Gastroesophageal sphincter (tissue), 4 donors: ENCODE measurements at regions not wholly inside any gene's neighbourhood (a gene's known extent, or its start where the extent isn't known, plus 50 kb on each side); places are given as distances from the start of the nearest gene placed in this dataset.

Experiments
- ATAC-seq: fragments of 150-250 bp; one replicate; pipeline ENCODE4 v1.9.1; 2016; ENCODE audit warnings: mild to moderate bottlenecking, moderate library complexity
- H3K27ac ChIP-seq, 4 donors: fragments of 200-600 bp; sonication (generic) in 3 of 4; 1 replicate in 3 of 4; 2 replicates in 1 of 4; pipeline ENCODE4 v1.5.1; 2016 to 2019
- H3K27me3 ChIP-seq: fragments of 200-600 bp; sonication (generic); one replicate; pipeline ENCODE4 v1.5.1; 2019
- H3K36me3 ChIP-seq, 2 donors: fragments of 200-600 bp; sonication (generic); one replicate each; pipeline ENCODE4 v1.5.1; 2019; ENCODE audit warnings: control low read depth in 1 of 2
- H3K4me1 ChIP-seq, 3 donors: fragments of 200-600 bp; sonication (generic); 1 replicate in 2 of 3; 2 replicates in 1 of 3; pipeline ENCODE4 v1.5.1; 2016 to 2019; ENCODE audit warnings: control low read depth in 2 of 3
- H3K4me3 ChIP-seq, 2 donors: fragments of 200-600 bp; sonication (generic); one replicate each; pipeline ENCODE4 v1.5.1; 2019; ENCODE audit warnings: mild to moderate bottlenecking in 1 of 2, moderate library complexity in 1 of 2
- H3K9me3 ChIP-seq, 3 donors: fragments of 200-600 bp; sonication (generic); one replicate each; pipeline ENCODE4 v1.5.1; 2017 to 2019; ENCODE audit warnings: control low read depth in 2 of 3
- EP300 ChIP-seq: sonication (generic); formaldehyde crosslinking; IDR thresholded peaks from one replicate; pipeline ENCODE4 v1.6.1; 2017; ENCODE audit warnings: antibody characterized with exemption, mild to moderate bottlenecking
- POLR2A ChIP-seq, 2 donors: fragments of 450-650 bp; IDR thresholded peaks; one replicate each; pipeline ENCODE4 v1.6.1; 2017; ENCODE audit warnings: antibody characterized with exemption in 2 of 2, mild to moderate bottlenecking in 2 of 2, moderate library complexity in 1 of 2
- POLR2AphosphoS5 ChIP-seq: sonication (generic); formaldehyde crosslinking; IDR thresholded peaks from one replicate; pipeline ENCODE4 v1.6.1; 2017; ENCODE audit warnings: antibody characterized with exemption
- WGBS, 2 donors: methylation state at CpG; one replicate each; pipeline ENCODE4 v1.1.5; 2018; ENCODE audit warnings: low coverage in 1 of 2; 5-methylcytosine and 5-hydroxymethylcytosine counted together
- TF ChIP-seq, protein P1 (sequence below), 4 experiments: fragments of 200-600 bp in 2 of 4; fragments of 450-650 bp in 2 of 4; sonication (generic) in 1 of 4; IDR thresholded peaks; one replicate each; pipeline ENCODE4 v1.5.1; 2017 to 2019; ENCODE audit warnings: antibody characterized with exemption in 4 of 4, mild to moderate bottlenecking in 2 of 4, moderate library complexity in 2 of 4

DNA sequence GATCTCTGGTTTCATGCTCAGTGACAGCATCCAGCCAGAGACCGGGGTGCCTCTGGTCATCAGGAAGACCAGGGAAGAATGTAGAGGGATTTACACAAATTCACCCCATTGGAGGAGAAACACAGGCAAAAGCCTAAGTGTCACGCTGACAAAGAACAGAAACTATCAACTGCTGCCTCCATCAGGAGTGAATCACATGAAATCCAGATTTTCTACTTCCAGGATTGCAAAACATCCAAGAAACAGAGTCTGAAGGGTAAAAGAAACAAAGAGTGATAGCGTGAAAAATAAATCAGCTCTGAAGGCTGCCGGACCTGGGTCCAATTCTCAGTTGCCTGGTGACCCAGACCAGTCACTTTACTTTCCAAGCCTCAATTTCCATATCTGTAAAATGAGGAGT lies 136.1 kb upstream of the MAP1LC3B2 start:
- WGBS, 2 donors, result 19 to 45% methylated on average over 3 to 4 of the region's 4 CpGs
- peaks cover 0 to 10% (median 0%) of the 10 kb centered on the region in 3 donors for H3K4me1 ChIP-seq
- no peaks in the 10 kb centered on the region for H3K36me3 ChIP-seq
- TF ChIP-seq, protein P1, sequence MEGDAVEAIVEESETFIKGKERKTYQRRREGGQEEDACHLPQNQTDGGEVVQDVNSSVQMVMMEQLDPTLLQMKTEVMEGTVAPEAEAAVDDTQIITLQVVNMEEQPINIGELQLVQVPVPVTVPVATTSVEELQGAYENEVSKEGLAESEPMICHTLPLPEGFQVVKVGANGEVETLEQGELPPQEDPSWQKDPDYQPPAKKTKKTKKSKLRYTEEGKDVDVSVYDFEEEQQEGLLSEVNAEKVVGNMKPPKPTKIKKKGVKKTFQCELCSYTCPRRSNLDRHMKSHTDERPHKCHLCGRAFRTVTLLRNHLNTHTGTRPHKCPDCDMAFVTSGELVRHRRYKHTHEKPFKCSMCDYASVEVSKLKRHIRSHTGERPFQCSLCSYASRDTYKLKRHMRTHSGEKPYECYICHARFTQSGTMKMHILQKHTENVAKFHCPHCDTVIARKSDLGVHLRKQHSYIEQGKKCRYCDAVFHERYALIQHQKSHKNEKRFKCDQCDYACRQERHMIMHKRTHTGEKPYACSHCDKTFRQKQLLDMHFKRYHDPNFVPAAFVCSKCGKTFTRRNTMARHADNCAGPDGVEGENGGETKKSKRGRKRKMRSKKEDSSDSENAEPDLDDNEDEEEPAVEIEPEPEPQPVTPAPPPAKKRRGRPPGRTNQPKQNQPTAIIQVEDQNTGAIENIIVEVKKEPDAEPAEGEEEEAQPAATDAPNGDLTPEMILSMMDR (IDR thresholded peaks at IDR 0.05), result no peak
- no peak for TF ChIP-seq POLR2A (IDR thresholded peaks at IDR 0.05)
- no peak for TF ChIP-seq EP300
- peak; percentile 96 for TF ChIP-seq POLR2AphosphoS5
- ATAC-seq, result peak; percentile 51
- no peak overlapping the region for H3K4me3 ChIP-seq
- peak overlapping the region in 3 of 4 donors; percentile 27 to 36 (median 32) for H3K27ac ChIP-seq
- no peaks in the 10 kb centered on the region for H3K27me3 ChIP-seq
- no peaks in the 10 kb centered on the region for H3K9me3 ChIP-seq

DNA sequence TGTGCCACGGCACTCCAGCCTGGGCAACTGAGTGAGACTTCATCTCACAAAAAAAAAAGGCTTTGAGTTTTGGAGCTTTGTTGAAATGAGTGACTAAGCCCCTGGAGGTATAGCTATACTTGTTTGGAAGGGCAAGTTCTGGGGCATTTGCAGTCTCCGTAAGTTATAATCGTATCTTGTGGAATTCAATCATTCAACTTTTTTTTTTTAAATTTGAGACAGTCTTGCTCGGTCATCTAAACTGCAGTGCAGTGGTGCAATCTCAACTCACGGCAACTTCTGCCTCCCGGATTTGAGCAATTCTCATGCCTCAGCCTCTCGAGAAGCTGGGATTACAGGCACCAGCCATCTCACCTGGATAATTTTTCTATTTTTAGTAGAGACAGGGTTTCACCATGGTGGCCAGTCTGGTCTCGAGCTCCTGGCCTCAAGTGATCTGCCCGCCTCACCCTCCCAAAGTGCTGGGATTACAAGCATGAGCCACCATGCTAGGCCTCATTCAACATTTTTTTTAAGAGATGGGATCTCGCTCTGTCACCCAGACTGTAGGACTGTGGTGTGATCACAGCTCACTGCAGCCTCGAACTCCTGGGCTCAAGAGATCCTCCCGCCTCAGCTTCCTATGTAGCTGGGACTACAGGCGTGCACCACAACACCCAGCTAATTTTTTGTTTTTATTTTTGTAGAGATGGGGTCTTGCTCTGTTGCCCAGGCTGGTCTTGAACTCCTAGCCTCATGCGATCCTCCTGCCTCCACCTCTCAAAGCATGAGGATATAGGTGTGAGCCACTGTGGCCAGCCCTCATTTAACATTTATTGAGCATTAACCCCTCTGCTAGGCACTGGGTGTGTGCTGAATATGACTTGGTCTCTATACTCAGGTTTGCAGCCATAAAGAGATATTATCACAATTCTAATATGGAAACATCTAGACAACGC lies 133.7 kb upstream of the MAP1LC3B2 start:
- Histone ChIP-seq H3K27me3 (no peaks in the 10 kb centered on the region), H3K27ac (no peak overlapping the region), H3K9me3 (no peaks in the 10 kb centered on the region), H3K4me1 (peaks cover 0 to 10% (median 0%) of the 10 kb centered on the region in 3 donors), H3K4me3 (no peak overlapping the region), H3K36me3 (no peaks in the 10 kb centered on the region)
- TF ChIP-seq POLR2AphosphoS5 (no peak), EP300 (no peak)
- TF ChIP-seq, protein P1 (IDR thresholded peaks at IDR 0.05), result no peak
- 88 to 97% methylated on average over 10 to 12 of the region's 15 CpGs for WGBS, 2 donors
- ATAC-seq, result no peak

DNA sequence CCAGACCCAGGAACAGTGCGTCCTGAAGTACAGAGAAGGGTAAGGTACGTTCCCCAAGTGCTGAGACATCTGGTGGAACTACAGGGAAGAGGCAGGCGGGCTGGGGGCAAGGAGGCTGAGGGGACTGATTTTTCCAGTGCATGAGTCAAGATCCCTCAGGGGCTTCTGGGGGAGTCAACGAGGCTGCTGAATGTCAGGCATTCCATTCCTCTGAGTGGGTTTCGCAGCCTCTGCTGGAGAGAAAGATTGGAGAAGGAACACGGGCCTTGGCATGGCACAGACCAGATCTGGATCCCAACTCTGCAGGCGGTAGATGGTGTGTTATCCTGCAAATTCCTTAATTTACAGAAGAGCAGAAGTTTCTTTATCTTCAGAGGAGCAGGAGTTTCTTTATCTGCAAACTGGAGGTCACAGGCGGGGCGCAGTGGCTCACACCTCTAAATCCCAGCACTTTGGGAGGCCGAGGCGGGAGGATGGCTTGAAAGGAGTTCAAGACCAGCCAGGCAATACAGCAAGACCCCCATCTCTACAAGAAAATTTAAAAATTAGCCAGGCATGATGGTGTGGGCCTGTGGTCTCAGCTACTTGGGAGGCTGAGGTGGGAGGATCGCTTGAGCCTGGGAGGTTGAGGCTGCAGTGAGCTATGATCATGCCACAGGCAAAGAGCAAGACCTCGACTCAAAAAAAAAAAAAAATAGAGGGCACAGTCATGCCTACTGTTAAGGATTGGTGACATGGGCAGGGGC lies 132.6 kb upstream of the MAP1LC3B2 start:
- Histone ChIP-seq H3K27me3 (no peaks in the 10 kb centered on the region), H3K4me3 (no peak overlapping the region), H3K27ac (no peak overlapping the region), H3K9me3 (no peaks in the 10 kb centered on the region), H3K4me1 (peaks cover 0 to 10% (median 0%) of the 10 kb centered on the region in 3 donors), H3K36me3 (no peaks in the 10 kb centered on the region)
- WGBS, 2 donors, result 45 to 69% methylated on average over 4 to 5 of the region's 13 CpGs
- TF ChIP-seq, protein P1 (IDR thresholded peaks at IDR 0.05), result peak in 3 of 4 experiments; percentile 7 to 34 (median 23)
- TF ChIP-seq POLR2AphosphoS5, result peak; percentile 82
- no peak for TF ChIP-seq EP300
- TF ChIP-seq POLR2A (IDR thresholded peaks at IDR 0.05), result no peak
- ATAC-seq, result peak; percentile 84

DNA sequence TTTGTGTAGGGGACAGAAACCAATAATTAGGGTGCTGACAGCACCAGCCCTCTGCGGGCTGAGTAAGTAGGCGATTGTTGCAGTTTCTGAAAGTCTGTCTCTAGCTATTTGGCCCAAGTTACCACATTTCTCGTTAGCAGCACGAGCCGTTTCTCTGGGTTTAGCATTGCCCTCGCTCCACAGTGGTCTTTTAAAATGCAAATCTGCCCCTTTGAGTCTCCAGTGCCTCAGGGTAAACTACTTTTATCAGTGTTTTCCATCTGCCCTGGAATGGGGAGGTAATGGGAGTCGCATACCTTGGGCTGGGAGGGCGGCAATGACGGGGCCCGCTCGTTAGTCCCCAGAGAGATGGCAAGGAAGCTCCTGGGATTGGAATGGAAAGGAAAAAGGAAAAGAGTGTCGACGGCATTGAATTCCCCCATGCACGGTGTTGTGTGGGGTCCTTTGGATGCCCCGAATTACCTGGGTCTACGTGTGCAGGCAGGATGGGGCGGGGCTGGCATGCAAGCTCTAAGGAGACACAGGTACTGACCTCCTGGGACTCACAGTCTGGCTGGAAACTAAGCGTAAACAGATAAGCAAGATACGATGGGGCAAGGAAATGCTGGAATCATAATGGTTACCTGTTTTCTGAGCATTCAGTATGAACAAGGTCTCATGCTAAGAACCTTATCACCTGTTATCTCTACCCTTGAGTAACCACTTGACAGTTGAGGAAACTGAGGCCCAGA lies 131.8 kb upstream of the MAP1LC3B2 start:
- H3K4me3 ChIP-seq, result no peak overlapping the region
- peaks cover 0 to 15% (median 0%) of the 10 kb centered on the region in 3 donors for H3K4me1 ChIP-seq
- ATAC-seq, result no peak
- no peaks in the 10 kb centered on the region for H3K36me3 ChIP-seq
- no peak overlapping the region for H3K27ac ChIP-seq
- no peaks in the 10 kb centered on the region for H3K9me3 ChIP-seq
- no peaks in the 10 kb centered on the region for H3K27me3 ChIP-seq
- no peak for TF ChIP-seq EP300
- TF ChIP-seq POLR2A (IDR thresholded peaks at IDR 0.05), result no peak
- no peak for TF ChIP-seq POLR2AphosphoS5
- TF ChIP-seq, protein P1 (IDR thresholded peaks at IDR 0.05), result no peak
- 76 to 78% methylated on average over 8 to 11 of the region's 19 CpGs for WGBS, 2 donors
